Upper lobe of left lung (tissue), 6 donors: ENCODE measurements at regions not wholly inside any gene's neighbourhood (a gene's known extent, or its start where the extent isn't known, plus 50 kb on each side); places are given as distances from the start of the nearest gene placed in this dataset.

Experiments
- ATAC-seq, 2 donors: fragments of 200-7000 bp; cut with Tn5 transposase; one replicate each; pipeline ENCODE4 v1.9.1; 2022; ENCODE audit warnings: mild to moderate bottlenecking in 2 of 2, moderate library complexity in 2 of 2; ENCODE audit not compliant: low FRiP score in 2 of 2
- DNase-seq, 2 donors: peaks; one replicate each; pipeline ENCODE4 v3.0.0-alpha.2; 2019 to 2020
- H3K27ac ChIP-seq, 4 donors: fragments of 200-600 bp; sonication (generic); one replicate each; pipeline ENCODE4 v1.5.1; 2016 to 2019
- H3K27me3 ChIP-seq, 4 donors: fragments of 200-600 bp; sonication (generic); one replicate each; pipeline ENCODE4 v1.5.1; 2017 to 2019
- H3K36me3 ChIP-seq, 4 donors: fragments of 200-600 bp; sonication (generic); one replicate each; pipeline ENCODE4 v1.5.1; 2016 to 2019
- H3K4me1 ChIP-seq, 4 donors: fragments of 200-600 bp; sonication (generic); one replicate each; pipeline ENCODE4 v1.5.1; 2018 to 2019
- H3K4me3 ChIP-seq, 4 donors: fragments of 200-600 bp; sonication (generic); one replicate each; pipeline ENCODE4 v1.5.1; 2017 to 2019; ENCODE audit warnings: mild to moderate bottlenecking in 2 of 4, moderate library complexity in 1 of 4
- H3K9me3 ChIP-seq, 4 donors: fragments of 200-600 bp; sonication (generic); one replicate each; pipeline ENCODE4 v1.5.1; 2018 to 2019
- CTCF ChIP-seq, 6 experiments: fragments of 450-650 bp in 4 of 6; fragments of 200-600 bp in 2 of 6; sonication (generic) in 2 of 6; IDR thresholded peaks; one replicate each; pipeline ENCODE4 v1.5.1; 2016 to 2019; ENCODE audit warnings: antibody characterized with exemption in 6 of 6
- EP300 ChIP-seq, 4 donors: sonication (generic); formaldehyde crosslinking; IDR thresholded peaks; one replicate each; pipeline ENCODE4 v1.5.1; 2017; ENCODE audit warnings: antibody characterized with exemption in 4 of 4, control low read depth in 2 of 4
- POLR2A ChIP-seq, 4 donors: fragments of 450-650 bp; IDR thresholded peaks; one replicate each; pipeline ENCODE4 v1.5.1; 2016 to 2017; ENCODE audit warnings: antibody characterized with exemption in 4 of 4, mild to moderate bottlenecking in 2 of 4
- POLR2AphosphoS5 ChIP-seq, 2 donors: sonication (generic); formaldehyde crosslinking; IDR thresholded peaks; one replicate each; pipeline ENCODE4 v1.5.1; 2017; ENCODE audit warnings: antibody characterized with exemption in 2 of 2
- WGBS, 2 donors: methylation state at CpG; one replicate each; pipeline ENCODE4 v1.1.5; 2017 to 2018; 5-methylcytosine and 5-hydroxymethylcytosine counted together
- donor health status: DM: no; HTN: no; CAD: no; lungs with moderate emphysema.
- donor health status: DM: no; HTN: yes; CAD: no; lungs with severe emphysema.

GRCh38 chr6:167469101-167469500 is 144.2 kb downstream of the TTLL2 start:
- Histone ChIP-seq H3K4me3 (no peak overlapping the region), H3K36me3 (no peaks in the 10 kb centered on the region), H3K27me3 (no peaks in the 10 kb centered on the region), H3K27ac (peak overlapping the region in 2 of 4 donors; percentile 14 to 16), H3K4me1 (peaks cover 0 to 10% (median 3%) of the 10 kb centered on the region in 4 donors), H3K9me3 (no peaks in the 10 kb centered on the region)
- no peak for DNase-seq
- no peak for ATAC-seq
- 34 to 41% methylated on average over 3 of the region's 3 CpGs for WGBS, 2 donors
- peak in 3 of 4 donors; percentile 25 to 68 (median 65) for TF ChIP-seq EP300 (IDR thresholded peaks at IDR 0.05)
- TF ChIP-seq POLR2AphosphoS5 (IDR thresholded peaks at IDR 0.05) = peak; percentile 38 to 66
- no peak for TF ChIP-seq POLR2A (IDR thresholded peaks at IDR 0.05)

- ATAC-seq = no peak
- Histone ChIP-seq H3K9me3 (no peaks in the 10 kb centered on the region), H3K4me1 (peaks cover 0 to 10% (median 3%) of the 10 kb centered on the region in 4 donors), H3K27ac (peak overlapping the region in 1 of 4 donors; percentile 14), H3K36me3 (no peaks in the 10 kb centered on the region), H3K27me3 (no peaks in the 10 kb centered on the region), H3K4me3 (no peak overlapping the region)
- TF ChIP-seq CTCF (IDR thresholded peaks at IDR 0.05) (no peak), EP300 (IDR thresholded peaks at IDR 0.05) (no peak), POLR2A (IDR thresholded peaks at IDR 0.05) (no peak), POLR2AphosphoS5 (IDR thresholded peaks at IDR 0.05) (no peak)
- 55 to 57% methylated on average over 10 of the region's 10 CpGs for WGBS, 2 donors
- peak in 1 of 2 donors; percentile 29 for DNase-seq
Measured at GRCh38 chr6:167469672-167470071, 144.8 kb downstream of the TTLL2 start.

- peak; percentile 17 to 22 for ATAC-seq
- H3K4me3 ChIP-seq = no peak overlapping the region
- TF ChIP-seq POLR2A (IDR thresholded peaks at IDR 0.05) = no peak
- TF ChIP-seq EP300 (IDR thresholded peaks at IDR 0.05) = no peak
- no peak for TF ChIP-seq CTCF (IDR thresholded peaks at IDR 0.05)
- TF ChIP-seq POLR2AphosphoS5 (IDR thresholded peaks at IDR 0.05) = no peak
- 87 to 92% methylated on average over 9 to 13 of the region's 13 CpGs for WGBS, 2 donors
- H3K27me3 ChIP-seq = no peaks in the 10 kb centered on the region
- peak in 1 of 2 donors; percentile 24 for DNase-seq
- no peaks in the 10 kb centered on the region for H3K36me3 ChIP-seq
- H3K9me3 ChIP-seq = no peaks in the 10 kb centered on the region
- peaks cover 0 to 10% (median 3%) of the 10 kb centered on the region in 4 donors for H3K4me1 ChIP-seq
- H3K27ac ChIP-seq = no peak overlapping the region
Measured at GRCh38 chr6:167470101-167470835, 145.4 kb downstream of the TTLL2 start.

GRCh38 chr6:167470836-167471547 is 146.1 kb downstream of the TTLL2 start:
- ATAC-seq = no peak

More at GRCh38 chr6:167470836-167471547, 146.1 kb downstream of the TTLL2 start:
- H3K9me3 ChIP-seq = no peaks in the 10 kb centered on the region
- no peaks in the 10 kb centered on the region for H3K27me3 ChIP-seq
- TF ChIP-seq POLR2AphosphoS5 (IDR thresholded peaks at IDR 0.05) (no peak), POLR2A (IDR thresholded peaks at IDR 0.05) (no peak), EP300 (IDR thresholded peaks at IDR 0.05) (no peak), CTCF (IDR thresholded peaks at IDR 0.05) (no peak)
- peaks cover 0 to 10% (median 3%) of the 10 kb centered on the region in 4 donors for H3K4me1 ChIP-seq
- H3K36me3 ChIP-seq = no peaks in the 10 kb centered on the region
- DNase-seq = no peak
- WGBS, 2 donors = 90% methylated on average over 12 to 15 of the region's 15 CpGs
- H3K27ac ChIP-seq = no peak overlapping the region
- H3K4me3 ChIP-seq = no peak overlapping the region
